ENCODE measurements at regions not wholly inside any gene's neighbourhood (a gene's known extent, or its start where the extent isn't known, plus 50 kb on each side); places are given as distances from the start of the nearest gene placed in this dataset.

GRCh38 chr2:122519821-122520611 lies 764.6 kb downstream of the TSN start:
- WGBS, 2 donors (ENCODE audit: low coverage in 1 of 2), result 87 to 90% methylated on average over 4 of the region's 4 CpGs
- Histone ChIP-seq H3K4me1 (no peaks in the 10 kb centered on the region), H3K36me3 (no peaks in the 10 kb centered on the region), H3K9me3 (no peaks in the 10 kb centered on the region), H3K27ac (no peak overlapping the region), H3K4me3 (no peak overlapping the region), H3K27me3 (no peaks in the 10 kb centered on the region)
- no peak for ATAC-seq
- no peak for TF ChIP-seq POLR2AphosphoS5 (IDR thresholded peaks at IDR 0.05)
- TF ChIP-seq EP300 (IDR thresholded peaks at IDR 0.05), result no peak
- TF ChIP-seq POLR2A (IDR thresholded peaks at IDR 0.05), result no peak
- no peak for TF ChIP-seq CTCF (IDR thresholded peaks at IDR 0.05)

GRCh38 chr2:122523143-122523542 lies 767.7 kb downstream of the TSN start:
- Histone ChIP-seq H3K4me1 (no peaks in the 10 kb centered on the region), H3K27ac (no peak overlapping the region), H3K27me3 (no peaks in the 10 kb centered on the region), H3K4me3 (no peak overlapping the region), H3K36me3 (no peaks in the 10 kb centered on the region), H3K9me3 (no peaks in the 10 kb centered on the region)
- no peak for TF ChIP-seq CTCF (IDR thresholded peaks at IDR 0.05)
- TF ChIP-seq POLR2A (IDR thresholded peaks at IDR 0.05), result no peak
- no peak for TF ChIP-seq POLR2AphosphoS5 (IDR thresholded peaks at IDR 0.05)
- no peak for TF ChIP-seq EP300 (IDR thresholded peaks at IDR 0.05)
- ATAC-seq, result no peak
- whole genome bisulfite sequencing, 2 donors (ENCODE audit: low coverage in 1 of 2), result 95 to 100% methylated on average over 3 to 4 of the region's 4 CpGs

GRCh38 chr2:122523981-122524380 lies 768.5 kb downstream of the TSN start:
- Histone ChIP-seq H3K27me3 (no peaks in the 10 kb centered on the region), H3K4me1 (no peaks in the 10 kb centered on the region), H3K9me3 (no peaks in the 10 kb centered on the region), H3K4me3 (no peak overlapping the region), H3K27ac (no peak overlapping the region), H3K36me3 (no peaks in the 10 kb centered on the region)
- TF ChIP-seq POLR2AphosphoS5 (IDR thresholded peaks at IDR 0.05), result no peak
- TF ChIP-seq CTCF (IDR thresholded peaks at IDR 0.05), result no peak
- no peak for TF ChIP-seq EP300 (IDR thresholded peaks at IDR 0.05)
- TF ChIP-seq POLR2A (IDR thresholded peaks at IDR 0.05), result no peak
- 70 to 83% methylated on average over 2 to 3 of the region's 3 CpGs for WGBS, 2 donors (ENCODE audit: low coverage in 1 of 2)
- ATAC-seq, result no peak

- no peak overlapping the region for H3K4me3 ChIP-seq
- no peaks in the 10 kb centered on the region for H3K36me3 ChIP-seq
- TF ChIP-seq EP300 (IDR thresholded peaks at IDR 0.05) (no peak), CTCF (IDR thresholded peaks at IDR 0.05) (no peak), POLR2AphosphoS5 (IDR thresholded peaks at IDR 0.05) (no peak), POLR2A (IDR thresholded peaks at IDR 0.05) (no peak)
- no peak for ATAC-seq
- no peaks in the 10 kb centered on the region for H3K4me1 ChIP-seq
- no peaks in the 10 kb centered on the region for H3K9me3 ChIP-seq
- H3K27ac ChIP-seq, result no peak overlapping the region
- H3K27me3 ChIP-seq, result no peaks in the 10 kb centered on the region
- 43 to 56% methylated on average over 2 of the region's 2 CpGs for WGBS, 2 donors (ENCODE audit: low coverage in 1 of 2)
Observed at GRCh38 chr2:122525336-122525735, 769.9 kb downstream of the TSN start.

- no peak for ATAC-seq
- no peaks in the 10 kb centered on the region for H3K27me3 ChIP-seq
- H3K4me3 ChIP-seq, result no peak overlapping the region
- TF ChIP-seq POLR2A (IDR thresholded peaks at IDR 0.05) (no peak), CTCF (IDR thresholded peaks at IDR 0.05) (no peak), POLR2AphosphoS5 (IDR thresholded peaks at IDR 0.05) (no peak), EP300 (IDR thresholded peaks at IDR 0.05) (no peak)
- no peaks in the 10 kb centered on the region for H3K4me1 ChIP-seq
- no peak overlapping the region for H3K27ac ChIP-seq
- no peaks in the 10 kb centered on the region for H3K9me3 ChIP-seq
- H3K36me3 ChIP-seq, result no peaks in the 10 kb centered on the region
- 74 to 88% methylated on average over 3 of the region's 3 CpGs for WGBS, 2 donors (ENCODE audit: low coverage in 1 of 2)
Observed at GRCh38 chr2:122528061-122528460, 772.6 kb downstream of the TSN start.

All from gastroesophageal sphincter (tissue), 4 donors.